GM10266 (cell line): ENCODE measurements at regions not wholly inside any gene's neighbourhood (a gene's known extent, or its start where the extent isn't known, plus 50 kb on each side); places are given as distances from the start of the nearest gene placed in this dataset.

Source experiments
- DNase-seq: peaks from one replicate; pipeline ENCODE4 v3.0.0; 2012; ENCODE audit errors: extremely low spot score
- TF ChIP-seq, protein P1 (sequence below): IDR thresholded peaks from 2 replicates; pipeline ENCODE4 v1.5.1; 2012; ENCODE audit warnings: mild to moderate bottlenecking, low read depth; ENCODE audit not compliant: control insufficient read depth, insufficient read depth; ENCODE audit errors: missing control alignments

DNA sequence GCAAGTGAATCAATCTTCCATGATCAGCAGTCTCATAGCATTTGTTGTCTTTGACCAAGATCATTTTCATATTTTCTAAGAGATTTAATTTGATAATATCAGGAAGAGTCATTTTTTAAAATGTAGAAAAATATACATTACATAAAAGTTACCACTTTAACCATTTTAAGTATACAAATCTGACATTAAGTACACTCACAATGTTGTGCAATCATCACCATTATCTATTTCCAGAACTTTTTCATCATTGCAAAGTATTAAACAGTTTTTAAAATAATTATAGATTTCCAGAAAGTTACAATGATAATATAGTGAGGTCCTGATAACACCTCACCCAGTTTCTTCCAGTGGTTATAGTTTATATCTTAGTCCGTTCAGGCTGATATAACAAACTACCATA, 222.5 kb upstream of the RHOBTB1 start:
- DNase-seq = no peak
- TF ChIP-seq, protein P1, sequence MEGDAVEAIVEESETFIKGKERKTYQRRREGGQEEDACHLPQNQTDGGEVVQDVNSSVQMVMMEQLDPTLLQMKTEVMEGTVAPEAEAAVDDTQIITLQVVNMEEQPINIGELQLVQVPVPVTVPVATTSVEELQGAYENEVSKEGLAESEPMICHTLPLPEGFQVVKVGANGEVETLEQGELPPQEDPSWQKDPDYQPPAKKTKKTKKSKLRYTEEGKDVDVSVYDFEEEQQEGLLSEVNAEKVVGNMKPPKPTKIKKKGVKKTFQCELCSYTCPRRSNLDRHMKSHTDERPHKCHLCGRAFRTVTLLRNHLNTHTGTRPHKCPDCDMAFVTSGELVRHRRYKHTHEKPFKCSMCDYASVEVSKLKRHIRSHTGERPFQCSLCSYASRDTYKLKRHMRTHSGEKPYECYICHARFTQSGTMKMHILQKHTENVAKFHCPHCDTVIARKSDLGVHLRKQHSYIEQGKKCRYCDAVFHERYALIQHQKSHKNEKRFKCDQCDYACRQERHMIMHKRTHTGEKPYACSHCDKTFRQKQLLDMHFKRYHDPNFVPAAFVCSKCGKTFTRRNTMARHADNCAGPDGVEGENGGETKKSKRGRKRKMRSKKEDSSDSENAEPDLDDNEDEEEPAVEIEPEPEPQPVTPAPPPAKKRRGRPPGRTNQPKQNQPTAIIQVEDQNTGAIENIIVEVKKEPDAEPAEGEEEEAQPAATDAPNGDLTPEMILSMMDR = no peak

DNA sequence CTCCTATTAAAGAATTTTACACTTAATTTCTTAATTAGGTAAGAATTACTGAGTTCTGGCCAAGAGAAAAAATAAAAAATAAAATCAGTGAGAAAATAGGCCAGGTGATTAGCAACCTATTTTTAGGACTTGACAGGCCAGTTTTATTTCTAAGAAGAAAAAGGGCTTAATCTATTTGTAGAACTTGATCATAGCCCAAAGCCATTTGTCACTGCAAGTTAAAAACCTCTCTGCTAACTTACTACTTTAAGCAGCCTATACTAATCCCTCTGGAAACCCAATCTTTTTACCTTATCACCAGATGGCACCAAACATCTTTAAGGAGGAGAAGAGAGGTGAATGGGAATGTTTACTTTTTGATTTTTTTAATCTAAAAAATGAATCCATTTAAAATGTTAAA, 222.1 kb upstream of the RHOBTB1 start:
- DNase-seq = no peak
- TF ChIP-seq, protein P1 = no peak

DNA sequence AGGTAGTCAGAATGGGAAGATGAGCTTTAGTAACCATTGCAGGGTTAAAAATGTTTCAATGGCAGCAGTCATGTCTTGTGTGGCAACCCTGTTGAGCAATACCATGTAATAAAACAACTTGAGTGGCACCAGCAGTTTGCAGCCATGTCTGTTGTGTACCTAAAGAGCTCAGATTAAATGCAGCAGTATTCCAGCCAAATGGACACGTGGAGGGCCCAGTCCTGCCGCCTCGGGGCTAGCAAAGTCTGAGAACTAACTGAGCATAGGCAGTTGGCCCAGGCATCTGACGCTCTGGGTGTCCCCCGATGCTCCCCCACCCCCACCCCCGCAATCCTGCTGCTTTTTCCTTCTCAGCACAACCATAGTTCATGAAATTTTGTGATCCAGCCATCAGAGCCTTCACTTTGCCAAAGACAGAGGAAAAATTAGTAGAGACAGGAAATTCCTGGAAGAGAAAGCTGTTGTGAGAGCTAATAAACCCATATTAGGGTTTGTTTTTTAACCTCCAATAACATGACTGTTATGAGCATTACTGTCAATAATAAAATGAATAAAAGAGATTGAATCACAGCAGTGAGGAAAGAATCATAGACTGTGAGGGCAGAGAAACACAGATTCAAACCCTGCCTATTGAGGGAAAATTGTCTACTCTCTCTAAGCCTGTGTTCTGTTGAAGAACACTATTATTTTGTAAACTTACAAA, 220.6 kb upstream of the RHOBTB1 start:
- DNase-seq = no peak

DNA sequence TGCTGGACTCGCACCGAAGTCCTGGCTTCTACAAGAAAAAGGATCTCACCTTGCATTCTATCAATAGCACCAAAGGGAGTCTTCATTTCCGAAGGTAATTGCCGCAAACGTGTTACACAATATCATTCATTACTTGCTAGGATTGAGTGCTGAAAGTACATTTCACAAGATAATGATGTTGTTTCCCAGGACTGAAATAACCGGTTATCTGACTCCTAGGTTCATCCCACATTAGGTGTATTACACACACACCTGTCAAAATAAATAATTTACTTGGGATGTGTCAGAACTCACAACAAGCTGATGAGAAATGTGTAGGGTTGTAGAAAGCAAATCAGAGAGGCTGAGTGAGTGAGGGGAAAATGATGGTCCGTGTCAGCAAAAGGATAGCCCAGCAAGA, 219.4 kb upstream of the RHOBTB1 start:
- TF ChIP-seq, protein P1 = no peak
- DNase-seq = no peak

More for the DNA sequence above, 220.6 kb upstream of the RHOBTB1 start:
- TF ChIP-seq, protein P1 = no peak

DNA sequence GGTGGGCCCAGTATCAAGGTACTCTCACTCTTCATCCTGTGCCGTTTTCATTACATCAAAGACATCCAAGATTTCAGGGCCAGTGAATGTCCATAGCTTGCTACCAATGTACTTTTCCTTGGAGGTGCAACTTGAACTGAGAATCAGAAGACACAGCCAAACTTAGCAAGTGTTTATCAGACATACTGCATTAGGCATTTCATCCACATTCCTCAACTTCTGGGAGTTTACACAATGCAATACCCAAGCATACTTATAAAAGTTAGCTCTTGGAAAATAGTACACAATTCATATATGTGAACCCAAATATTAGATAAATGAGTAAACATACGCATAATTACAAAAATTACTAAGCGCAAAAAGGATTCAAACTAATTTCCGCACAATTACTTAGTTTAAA, 216.3 kb upstream of the RHOBTB1 start:
- TF ChIP-seq, protein P1 = no peak
- DNase-seq = no peak

DNA sequence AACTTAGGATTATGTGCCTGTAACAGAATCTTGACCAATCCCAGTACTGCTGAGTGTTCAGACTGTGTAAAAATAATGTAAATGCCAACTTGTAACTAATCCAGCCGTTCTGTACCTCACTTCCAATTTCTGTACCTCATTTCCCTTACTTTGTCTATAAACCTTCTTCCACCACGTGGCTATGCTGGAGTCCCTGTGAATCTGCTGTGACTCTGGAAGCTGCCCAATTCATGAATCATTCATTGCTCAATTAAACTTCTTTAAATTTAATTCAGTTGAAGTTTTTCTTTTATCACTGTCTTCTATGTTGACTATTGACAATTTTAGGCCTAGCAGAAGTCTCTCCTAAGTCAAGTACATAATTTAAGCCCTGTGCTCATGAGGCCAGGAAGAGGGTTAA, 215.3 kb upstream of the RHOBTB1 start:
- TF ChIP-seq, protein P1 = no peak
- no peak for DNase-seq

DNA sequence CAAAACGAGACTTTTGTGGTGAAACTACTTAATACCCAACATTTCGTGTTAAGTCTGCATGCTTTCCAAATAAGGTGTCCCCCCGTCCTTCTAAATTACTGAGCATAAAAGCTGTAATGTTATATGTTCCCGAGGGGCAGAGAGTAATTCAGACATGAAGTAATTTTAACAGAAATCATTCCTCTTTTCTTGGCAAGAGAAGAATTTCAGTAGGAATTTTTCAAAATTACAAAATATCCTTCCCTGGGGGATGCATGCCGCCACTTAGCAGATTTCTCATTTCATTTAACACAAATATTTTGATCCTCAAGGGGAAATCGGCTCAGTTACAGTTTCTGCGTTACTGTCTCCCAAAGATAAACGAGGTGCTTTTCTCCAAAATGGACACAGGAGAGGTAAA, 213.2 kb upstream of the RHOBTB1 start:
- no peak for DNase-seq
- TF ChIP-seq, protein P1 = no peak
